GM23248 (cell line): ENCODE measurements at regions not wholly inside any gene's neighbourhood (a gene's known extent, or its start where the extent isn't known, plus 50 kb on each side); places are given as distances from the start of the nearest gene placed in this dataset.
A peak's percentile ranks its signal among the peaks of the same experiment; 100 is the strongest.

Experiments used
- DNase-seq: peaks from one replicate; pipeline ENCODE4 v3.0.0-alpha.2; 2015
- H2AFZ ChIP-seq: fragments of 200-600 bp; sonication (generic); 2 replicates; pipeline ENCODE4 v1.6.1; 2016; ENCODE audit warnings: antibody characterized with exemption
- H3F3A ChIP-seq: fragments of 200-600 bp; sonication (generic); 2 replicates; pipeline ENCODE4 v1.6.1; 2016; ENCODE audit warnings: mild to moderate bottlenecking, antibody characterized with exemption, mixed run types; ENCODE audit not compliant: insufficient read depth
- H3K27ac ChIP-seq: fragments of 200-600 bp; sonication (generic); 2 replicates; pipeline ENCODE4 v1.5.1; 2016; ENCODE audit warnings: mild to moderate bottlenecking
- H3K27me3 ChIP-seq: fragments of 200-600 bp; sonication (generic); replicated peaks from 2 replicates; pipeline ENCODE4 v1.6.1; 2016; ENCODE audit warnings: mild to moderate bottlenecking; ENCODE audit not compliant: insufficient read depth
- H3K36me3 ChIP-seq: fragments of 200-600 bp; sonication (generic); 2 replicates; pipeline ENCODE4 v1.6.1; 2016; ENCODE audit warnings: low read depth, mild to moderate bottlenecking
- H3K4me1 ChIP-seq: fragments of 200-600 bp; sonication (generic); 2 replicates; pipeline ENCODE4 v1.6.1; 2016; ENCODE audit warnings: mild to moderate bottlenecking; ENCODE audit not compliant: insufficient read depth
- H3K4me2 ChIP-seq: fragments of 200-600 bp; sonication (generic); one replicate; pipeline ENCODE4 v1.6.1; 2016; ENCODE audit warnings: mild to moderate bottlenecking; ENCODE audit not compliant: unreplicated experiment
- H3K4me3 ChIP-seq: fragments of 200-600 bp; sonication (generic); 2 replicates; pipeline ENCODE4 v1.5.1; 2016; ENCODE audit warnings: mild to moderate bottlenecking
- H3K79me2 ChIP-seq: fragments of 200-600 bp; sonication (generic); 2 replicates; pipeline ENCODE4 v1.6.1; 2016; ENCODE audit warnings: mild to moderate bottlenecking; ENCODE audit not compliant: insufficient read depth
- H3K9ac ChIP-seq: fragments of 200-600 bp; sonication (generic); 2 replicates; pipeline ENCODE4 v1.6.1; 2016; ENCODE audit warnings: mild to moderate bottlenecking
- H3K9me2 ChIP-seq: fragments of 200-600 bp; sonication (generic); 2 replicates; pipeline ENCODE4 v1.6.1; 2016; ENCODE audit warnings: mixed run types, mild to moderate bottlenecking, moderate library complexity; ENCODE audit not compliant: insufficient read depth
- H3K9me3 ChIP-seq: fragments of 200-600 bp; sonication (generic); one replicate; pipeline ENCODE4 v1.6.1; 2017; ENCODE audit warnings: low read depth
- H4K20me1 ChIP-seq: fragments of 200-600 bp; sonication (generic); 2 replicates; pipeline ENCODE4 v1.6.0; 2016; ENCODE audit not compliant: insufficient read depth
- EZH2 ChIP-seq: fragments of 200-600 bp; sonication (generic); IDR thresholded peaks from 2 replicates; pipeline ENCODE4 v1.6.1; 2018; ENCODE audit warnings: antibody characterized with exemption, mild to moderate bottlenecking; ENCODE audit not compliant: insufficient read depth, poor library complexity, severe bottlenecking
- EZH2phosphoT487 ChIP-seq: fragments of 200-600 bp; sonication (generic); IDR thresholded peaks from 2 replicates; pipeline ENCODE4 v1.6.1; 2018; ENCODE audit warnings: antibody characterized with exemption, moderate library complexity, mild to moderate bottlenecking, low read depth; ENCODE audit not compliant: insufficient read depth
- WGBS, 2 experiments: methylation state at CpG; one replicate each; pipeline ENCODE4 v1.1.6; 2015 to 2017; ENCODE audit warnings: low lambda C conversion rate in 2 of 2, low coverage in 1 of 2; ENCODE audit errors: missing lambda C conversion rate in 2 of 2; 5-methylcytosine and 5-hydroxymethylcytosine counted together
- in situ Hi-C: fragments of 300-500 bp; cut with MboI; formaldehyde crosslinking; loops from 2 replicates; pipeline ENCODE4 v1.15.0; 2020

GRCh38 chr11:92071660-92072059 is 153.0 kb upstream of the FAT3 start:
- Histone ChIP-seq H3K9ac (no peak overlapping the region), H3F3A (no peaks in the 10 kb centered on the region), H3K79me2 (no peaks in the 10 kb centered on the region), H3K4me3 (no peak overlapping the region), H3K27ac (no peak overlapping the region), H3K4me2 (no peak overlapping the region), H2AFZ (no peak overlapping the region), H3K9me3 (no peaks in the 10 kb centered on the region), H3K9me2 (no peaks in the 10 kb centered on the region), H3K36me3 (no peaks in the 10 kb centered on the region), H4K20me1 (no peaks in the 10 kb centered on the region), H3K4me1 (no peaks in the 10 kb centered on the region), H3K27me3 (no peaks in the 10 kb centered on the region)
- in situ Hi-C loops = no loop called here
- TF ChIP-seq EZH2phosphoT487 (no peak), EZH2 (no peak)
- no peak for DNase-seq

- TF ChIP-seq EZH2phosphoT487 = no peak
- no peak for TF ChIP-seq EZH2
- Histone ChIP-seq H3K4me1 (no peaks in the 10 kb centered on the region), H3K79me2 (no peaks in the 10 kb centered on the region), H3K9ac (no peak overlapping the region), H3K27me3 (no peaks in the 10 kb centered on the region), H3K9me2 (no peaks in the 10 kb centered on the region), H3K4me3 (no peak overlapping the region), H3F3A (no peaks in the 10 kb centered on the region), H3K36me3 (no peaks in the 10 kb centered on the region), H3K4me2 (no peak overlapping the region), H3K9me3 (no peaks in the 10 kb centered on the region), H3K27ac (no peak overlapping the region), H4K20me1 (no peaks in the 10 kb centered on the region), H2AFZ (no peak overlapping the region)
- DNase-seq = peak; percentile 9
- 17 to 25% methylated on average over 1 of the region's 1 CpG for WGBS, 2 experiments
- in situ Hi-C loops = no loop called here
Observed at GRCh38 chr11:92070026-92070889, 154.4 kb upstream of the FAT3 start.

GRCh38 chr11:92067016-92067415 is 157.6 kb upstream of the FAT3 start:
- H3K9me2 ChIP-seq = no peaks in the 10 kb centered on the region
- no peak for TF ChIP-seq EZH2phosphoT487
- TF ChIP-seq EZH2 = no peak
- H2AFZ ChIP-seq = no peak overlapping the region
- no peaks in the 10 kb centered on the region for H3K27me3 ChIP-seq
- H3K36me3 ChIP-seq = no peaks in the 10 kb centered on the region
- no peaks in the 10 kb centered on the region for H3K79me2 ChIP-seq
- no peak for DNase-seq
- H3K4me2 ChIP-seq = no peak overlapping the region
- H3F3A ChIP-seq = no peaks in the 10 kb centered on the region
- in situ Hi-C loops = no loop called here
- H3K9me3 ChIP-seq = no peaks in the 10 kb centered on the region
- no peaks in the 10 kb centered on the region for H3K4me1 ChIP-seq
- no peaks in the 10 kb centered on the region for H4K20me1 ChIP-seq
- no peak overlapping the region for H3K4me3 ChIP-seq
- H3K9ac ChIP-seq = no peak overlapping the region
- H3K27ac ChIP-seq = no peak overlapping the region

- Histone ChIP-seq H3K36me3 (no peaks in the 10 kb centered on the region), H4K20me1 (no peaks in the 10 kb centered on the region), H3K4me3 (no peak overlapping the region), H3K4me1 (no peaks in the 10 kb centered on the region), H3K9me3 (no peaks in the 10 kb centered on the region), H3K79me2 (no peaks in the 10 kb centered on the region), H3F3A (no peaks in the 10 kb centered on the region), H3K27me3 (no peaks in the 10 kb centered on the region), H3K9ac (no peak overlapping the region), H3K27ac (no peak overlapping the region), H2AFZ (no peak overlapping the region), H3K4me2 (no peak overlapping the region), H3K9me2 (no peaks in the 10 kb centered on the region)
- 16 to 24% methylated on average over 3 of the region's 3 CpGs for WGBS, 2 experiments
- in situ Hi-C loops = no loop called here
- DNase-seq = no peak
- TF ChIP-seq EZH2phosphoT487 (no peak), EZH2 (no peak)
Observed at GRCh38 chr11:92061456-92062062, 163.1 kb upstream of the FAT3 start.
